ENCODE measurements at regions not wholly inside any gene's neighbourhood (a gene's known extent, or its start where the extent isn't known, plus 50 kb on each side); places are given as distances from the start of the nearest gene placed in this dataset.

DNA sequence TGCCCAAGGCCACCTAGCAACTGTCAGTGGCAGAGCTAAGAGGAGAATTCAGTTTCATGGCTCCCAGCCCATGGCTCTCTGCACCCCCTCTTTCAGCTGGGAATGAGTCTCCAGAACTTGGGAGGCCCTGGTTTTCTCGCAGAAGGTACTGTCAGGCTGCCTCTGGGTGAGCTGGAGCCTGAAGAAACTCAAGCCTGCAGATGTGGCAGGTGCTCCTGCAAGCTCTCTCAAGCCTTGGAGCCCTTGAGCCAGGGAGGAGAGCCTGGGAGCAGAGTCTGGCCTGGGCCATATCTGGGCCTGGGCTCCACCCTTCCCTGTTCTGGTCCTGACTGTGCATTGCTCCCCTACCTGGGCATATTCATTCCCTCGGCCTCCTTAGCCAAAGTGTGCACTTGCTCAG lies 74.4 kb upstream of the TLE3 start:
- no peak for TF ChIP-seq SNIP1 (IDR thresholded peaks at IDR 0.05; ENCODE audit: low read depth)
- TF ChIP-seq, protein P1, sequence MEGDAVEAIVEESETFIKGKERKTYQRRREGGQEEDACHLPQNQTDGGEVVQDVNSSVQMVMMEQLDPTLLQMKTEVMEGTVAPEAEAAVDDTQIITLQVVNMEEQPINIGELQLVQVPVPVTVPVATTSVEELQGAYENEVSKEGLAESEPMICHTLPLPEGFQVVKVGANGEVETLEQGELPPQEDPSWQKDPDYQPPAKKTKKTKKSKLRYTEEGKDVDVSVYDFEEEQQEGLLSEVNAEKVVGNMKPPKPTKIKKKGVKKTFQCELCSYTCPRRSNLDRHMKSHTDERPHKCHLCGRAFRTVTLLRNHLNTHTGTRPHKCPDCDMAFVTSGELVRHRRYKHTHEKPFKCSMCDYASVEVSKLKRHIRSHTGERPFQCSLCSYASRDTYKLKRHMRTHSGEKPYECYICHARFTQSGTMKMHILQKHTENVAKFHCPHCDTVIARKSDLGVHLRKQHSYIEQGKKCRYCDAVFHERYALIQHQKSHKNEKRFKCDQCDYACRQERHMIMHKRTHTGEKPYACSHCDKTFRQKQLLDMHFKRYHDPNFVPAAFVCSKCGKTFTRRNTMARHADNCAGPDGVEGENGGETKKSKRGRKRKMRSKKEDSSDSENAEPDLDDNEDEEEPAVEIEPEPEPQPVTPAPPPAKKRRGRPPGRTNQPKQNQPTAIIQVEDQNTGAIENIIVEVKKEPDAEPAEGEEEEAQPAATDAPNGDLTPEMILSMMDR (IDR thresholded peaks at IDR 0.05 in 2 of 3, conservative IDR thresholded peaks at IDR 0.05 in 1 of 3; ENCODE audit: insufficient read depth in 2 of 3, low read depth in 1 of 3, low read length in 3 of 3) = no peak
- TF ChIP-seq HDAC2 (IDR thresholded peaks at IDR 0.05) = no peak
- no peak for TF ChIP-seq TEAD1 (CRISPR knock-in tag; IDR thresholded peaks at IDR 0.05)
- TF ChIP-seq RFX5 (IDR thresholded peaks at IDR 0.05; ENCODE audit: low read depth, low read length) = no peak
- TF ChIP-seq, protein P2, sequence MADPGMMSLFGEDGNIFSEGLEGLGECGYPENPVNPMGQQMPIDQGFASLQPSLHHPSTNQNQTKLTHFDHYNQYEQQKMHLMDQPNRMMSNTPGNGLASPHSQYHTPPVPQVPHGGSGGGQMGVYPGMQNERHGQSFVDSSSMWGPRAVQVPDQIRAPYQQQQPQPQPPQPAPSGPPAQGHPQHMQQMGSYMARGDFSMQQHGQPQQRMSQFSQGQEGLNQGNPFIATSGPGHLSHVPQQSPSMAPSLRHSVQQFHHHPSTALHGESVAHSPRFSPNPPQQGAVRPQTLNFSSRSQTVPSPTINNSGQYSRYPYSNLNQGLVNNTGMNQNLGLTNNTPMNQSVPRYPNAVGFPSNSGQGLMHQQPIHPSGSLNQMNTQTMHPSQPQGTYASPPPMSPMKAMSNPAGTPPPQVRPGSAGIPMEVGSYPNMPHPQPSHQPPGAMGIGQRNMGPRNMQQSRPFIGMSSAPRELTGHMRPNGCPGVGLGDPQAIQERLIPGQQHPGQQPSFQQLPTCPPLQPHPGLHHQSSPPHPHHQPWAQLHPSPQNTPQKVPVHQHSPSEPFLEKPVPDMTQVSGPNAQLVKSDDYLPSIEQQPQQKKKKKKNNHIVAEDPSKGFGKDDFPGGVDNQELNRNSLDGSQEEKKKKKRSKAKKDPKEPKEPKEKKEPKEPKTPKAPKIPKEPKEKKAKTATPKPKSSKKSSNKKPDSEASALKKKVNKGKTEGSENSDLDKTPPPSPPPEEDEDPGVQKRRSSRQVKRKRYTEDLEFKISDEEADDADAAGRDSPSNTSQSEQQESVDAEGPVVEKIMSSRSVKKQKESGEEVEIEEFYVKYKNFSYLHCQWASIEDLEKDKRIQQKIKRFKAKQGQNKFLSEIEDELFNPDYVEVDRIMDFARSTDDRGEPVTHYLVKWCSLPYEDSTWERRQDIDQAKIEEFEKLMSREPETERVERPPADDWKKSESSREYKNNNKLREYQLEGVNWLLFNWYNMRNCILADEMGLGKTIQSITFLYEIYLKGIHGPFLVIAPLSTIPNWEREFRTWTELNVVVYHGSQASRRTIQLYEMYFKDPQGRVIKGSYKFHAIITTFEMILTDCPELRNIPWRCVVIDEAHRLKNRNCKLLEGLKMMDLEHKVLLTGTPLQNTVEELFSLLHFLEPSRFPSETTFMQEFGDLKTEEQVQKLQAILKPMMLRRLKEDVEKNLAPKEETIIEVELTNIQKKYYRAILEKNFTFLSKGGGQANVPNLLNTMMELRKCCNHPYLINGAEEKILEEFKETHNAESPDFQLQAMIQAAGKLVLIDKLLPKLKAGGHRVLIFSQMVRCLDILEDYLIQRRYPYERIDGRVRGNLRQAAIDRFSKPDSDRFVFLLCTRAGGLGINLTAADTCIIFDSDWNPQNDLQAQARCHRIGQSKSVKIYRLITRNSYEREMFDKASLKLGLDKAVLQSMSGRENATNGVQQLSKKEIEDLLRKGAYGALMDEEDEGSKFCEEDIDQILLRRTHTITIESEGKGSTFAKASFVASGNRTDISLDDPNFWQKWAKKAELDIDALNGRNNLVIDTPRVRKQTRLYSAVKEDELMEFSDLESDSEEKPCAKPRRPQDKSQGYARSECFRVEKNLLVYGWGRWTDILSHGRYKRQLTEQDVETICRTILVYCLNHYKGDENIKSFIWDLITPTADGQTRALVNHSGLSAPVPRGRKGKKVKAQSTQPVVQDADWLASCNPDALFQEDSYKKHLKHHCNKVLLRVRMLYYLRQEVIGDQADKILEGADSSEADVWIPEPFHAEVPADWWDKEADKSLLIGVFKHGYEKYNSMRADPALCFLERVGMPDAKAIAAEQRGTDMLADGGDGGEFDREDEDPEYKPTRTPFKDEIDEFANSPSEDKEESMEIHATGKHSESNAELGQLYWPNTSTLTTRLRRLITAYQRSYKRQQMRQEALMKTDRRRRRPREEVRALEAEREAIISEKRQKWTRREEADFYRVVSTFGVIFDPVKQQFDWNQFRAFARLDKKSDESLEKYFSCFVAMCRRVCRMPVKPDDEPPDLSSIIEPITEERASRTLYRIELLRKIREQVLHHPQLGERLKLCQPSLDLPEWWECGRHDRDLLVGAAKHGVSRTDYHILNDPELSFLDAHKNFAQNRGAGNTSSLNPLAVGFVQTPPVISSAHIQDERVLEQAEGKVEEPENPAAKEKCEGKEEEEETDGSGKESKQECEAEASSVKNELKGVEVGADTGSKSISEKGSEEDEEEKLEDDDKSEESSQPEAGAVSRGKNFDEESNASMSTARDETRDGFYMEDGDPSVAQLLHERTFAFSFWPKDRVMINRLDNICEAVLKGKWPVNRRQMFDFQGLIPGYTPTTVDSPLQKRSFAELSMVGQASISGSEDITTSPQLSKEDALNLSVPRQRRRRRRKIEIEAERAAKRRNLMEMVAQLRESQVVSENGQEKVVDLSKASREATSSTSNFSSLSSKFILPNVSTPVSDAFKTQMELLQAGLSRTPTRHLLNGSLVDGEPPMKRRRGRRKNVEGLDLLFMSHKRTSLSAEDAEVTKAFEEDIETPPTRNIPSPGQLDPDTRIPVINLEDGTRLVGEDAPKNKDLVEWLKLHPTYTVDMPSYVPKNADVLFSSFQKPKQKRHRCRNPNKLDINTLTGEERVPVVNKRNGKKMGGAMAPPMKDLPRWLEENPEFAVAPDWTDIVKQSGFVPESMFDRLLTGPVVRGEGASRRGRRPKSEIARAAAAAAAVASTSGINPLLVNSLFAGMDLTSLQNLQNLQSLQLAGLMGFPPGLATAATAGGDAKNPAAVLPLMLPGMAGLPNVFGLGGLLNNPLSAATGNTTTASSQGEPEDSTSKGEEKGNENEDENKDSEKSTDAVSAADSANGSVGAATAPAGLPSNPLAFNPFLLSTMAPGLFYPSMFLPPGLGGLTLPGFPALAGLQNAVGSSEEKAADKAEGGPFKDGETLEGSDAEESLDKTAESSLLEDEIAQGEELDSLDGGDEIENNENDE (IDR thresholded peaks at IDR 0.05; ENCODE audit: low read depth, low read length) = no peak
- TF ChIP-seq, protein P3, sequence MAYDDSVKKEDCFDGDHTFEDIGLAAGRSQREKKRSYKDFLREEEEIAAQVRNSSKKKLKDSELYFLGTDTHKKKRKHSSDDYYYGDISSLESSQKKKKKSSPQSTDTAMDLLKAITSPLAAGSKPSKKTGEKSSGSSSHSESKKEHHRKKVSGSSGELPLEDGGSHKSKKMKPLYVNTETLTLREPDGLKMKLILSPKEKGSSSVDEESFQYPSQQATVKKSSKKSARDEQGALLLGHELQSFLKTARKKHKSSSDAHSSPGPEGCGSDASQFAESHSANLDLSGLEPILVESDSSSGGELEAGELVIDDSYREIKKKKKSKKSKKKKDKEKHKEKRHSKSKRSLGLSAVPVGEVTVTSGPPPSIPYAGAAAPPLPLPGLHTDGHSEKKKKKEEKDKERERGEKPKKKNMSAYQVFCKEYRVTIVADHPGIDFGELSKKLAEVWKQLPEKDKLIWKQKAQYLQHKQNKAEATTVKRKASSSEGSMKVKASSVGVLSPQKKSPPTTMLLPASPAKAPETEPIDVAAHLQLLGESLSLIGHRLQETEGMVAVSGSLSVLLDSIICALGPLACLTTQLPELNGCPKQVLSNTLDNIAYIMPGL (CRISPR knock-in tag; IDR thresholded peaks at IDR 0.05) = no peak
- TF ChIP-seq SIN3A (IDR thresholded peaks at IDR 0.05; ENCODE audit: borderline replicate concordance in 2 of 2, control insufficient read depth in 1 of 2, low read depth in 2 of 2, low read length in 2 of 2) = no peak
- TF ChIP-seq POLR2A (conservative IDR thresholded peaks at IDR 0.05) = no peak
- TF ChIP-seq, protein P4, sequence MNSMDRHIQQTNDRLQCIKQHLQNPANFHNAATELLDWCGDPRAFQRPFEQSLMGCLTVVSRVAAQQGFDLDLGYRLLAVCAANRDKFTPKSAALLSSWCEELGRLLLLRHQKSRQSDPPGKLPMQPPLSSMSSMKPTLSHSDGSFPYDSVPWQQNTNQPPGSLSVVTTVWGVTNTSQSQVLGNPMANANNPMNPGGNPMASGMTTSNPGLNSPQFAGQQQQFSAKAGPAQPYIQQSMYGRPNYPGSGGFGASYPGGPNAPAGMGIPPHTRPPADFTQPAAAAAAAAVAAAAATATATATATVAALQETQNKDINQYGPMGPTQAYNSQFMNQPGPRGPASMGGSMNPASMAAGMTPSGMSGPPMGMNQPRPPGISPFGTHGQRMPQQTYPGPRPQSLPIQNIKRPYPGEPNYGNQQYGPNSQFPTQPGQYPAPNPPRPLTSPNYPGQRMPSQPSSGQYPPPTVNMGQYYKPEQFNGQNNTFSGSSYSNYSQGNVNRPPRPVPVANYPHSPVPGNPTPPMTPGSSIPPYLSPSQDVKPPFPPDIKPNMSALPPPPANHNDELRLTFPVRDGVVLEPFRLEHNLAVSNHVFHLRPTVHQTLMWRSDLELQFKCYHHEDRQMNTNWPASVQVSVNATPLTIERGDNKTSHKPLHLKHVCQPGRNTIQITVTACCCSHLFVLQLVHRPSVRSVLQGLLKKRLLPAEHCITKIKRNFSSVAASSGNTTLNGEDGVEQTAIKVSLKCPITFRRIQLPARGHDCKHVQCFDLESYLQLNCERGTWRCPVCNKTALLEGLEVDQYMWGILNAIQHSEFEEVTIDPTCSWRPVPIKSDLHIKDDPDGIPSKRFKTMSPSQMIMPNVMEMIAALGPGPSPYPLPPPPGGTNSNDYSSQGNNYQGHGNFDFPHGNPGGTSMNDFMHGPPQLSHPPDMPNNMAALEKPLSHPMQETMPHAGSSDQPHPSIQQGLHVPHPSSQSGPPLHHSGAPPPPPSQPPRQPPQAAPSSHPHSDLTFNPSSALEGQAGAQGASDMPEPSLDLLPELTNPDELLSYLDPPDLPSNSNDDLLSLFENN (IDR thresholded peaks at IDR 0.05; ENCODE audit: low read depth in 2 of 2, low read length in 2 of 2) = no peak
- no peak for TF ChIP-seq ZNF76 (CRISPR knock-in tag; IDR thresholded peaks at IDR 0.05; ENCODE audit: borderline replicate concordance)
- TF ChIP-seq POLR2AphosphoS5 (IDR thresholded peaks at IDR 0.05; ENCODE audit: control insufficient read depth, insufficient read depth, low read depth, low read length) = no peak
- TF ChIP-seq, protein P5, sequence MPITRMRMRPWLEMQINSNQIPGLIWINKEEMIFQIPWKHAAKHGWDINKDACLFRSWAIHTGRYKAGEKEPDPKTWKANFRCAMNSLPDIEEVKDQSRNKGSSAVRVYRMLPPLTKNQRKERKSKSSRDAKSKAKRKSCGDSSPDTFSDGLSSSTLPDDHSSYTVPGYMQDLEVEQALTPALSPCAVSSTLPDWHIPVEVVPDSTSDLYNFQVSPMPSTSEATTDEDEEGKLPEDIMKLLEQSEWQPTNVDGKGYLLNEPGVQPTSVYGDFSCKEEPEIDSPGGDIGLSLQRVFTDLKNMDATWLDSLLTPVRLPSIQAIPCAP (CRISPR knock-in tag; IDR thresholded peaks at IDR 0.05; ENCODE audit: borderline replicate concordance) = no peak
